ENCODE measurements at regions not wholly inside any gene's neighbourhood (a gene's known extent, or its start where the extent isn't known, plus 50 kb on each side); places are given as distances from the start of the nearest gene placed in this dataset.

- no peak for TF ChIP-seq CTCF (IDR thresholded peaks at IDR 0.05; ENCODE audit: insufficient read depth, low read length, poor library complexity, severe bottlenecking)
- no peaks in the 10 kb centered on the region for H3K27me3 ChIP-seq (replicated peaks; ENCODE audit: control insufficient read depth, insufficient read depth, low read length)
- H3K4me3 ChIP-seq (replicated peaks; ENCODE audit: low read depth, low read length), result no peak overlapping the region
- no peak for DNase-seq (ENCODE audit: extremely low read depth, insufficient read length)
- no peaks in the 10 kb centered on the region for H3K36me3 ChIP-seq (ENCODE audit: control insufficient read depth, insufficient read depth, low read length)
Measured at GRCh38 chr18:51651761-51652160, 454.3 kb upstream of the MEX3C start.

- Histone ChIP-seq H3K27me3 (replicated peaks; ENCODE audit: control insufficient read depth, insufficient read depth, low read length) (no peaks in the 10 kb centered on the region), H3K36me3 (ENCODE audit: control insufficient read depth, insufficient read depth, low read length) (no peaks in the 10 kb centered on the region), H3K4me3 (replicated peaks; ENCODE audit: low read depth, low read length) (no peak overlapping the region)
- TF ChIP-seq CTCF (IDR thresholded peaks at IDR 0.05; ENCODE audit: insufficient read depth, low read length, poor library complexity, severe bottlenecking), result no peak
- DNase-seq (ENCODE audit: extremely low read depth, insufficient read length), result no peak
Measured at GRCh38 chr18:51653507-51654213, 456.2 kb upstream of the MEX3C start.

GRCh38 chr18:51654488-51655326 is 457.2 kb upstream of the MEX3C start:
- H3K36me3 ChIP-seq (ENCODE audit: control insufficient read depth, insufficient read depth, low read length), result no peaks in the 10 kb centered on the region
- DNase-seq (ENCODE audit: extremely low read depth, insufficient read length), result peak; percentile 12
- TF ChIP-seq CTCF (IDR thresholded peaks at IDR 0.05; ENCODE audit: insufficient read depth, low read length, poor library complexity, severe bottlenecking), result no peak
- 0 out of 2 replicates have a peak overlapping the region, but pooled peaks have one; percentile 22 for H3K4me3 ChIP-seq (replicated peaks; ENCODE audit: low read depth, low read length)
- H3K27me3 ChIP-seq (replicated peaks; ENCODE audit: control insufficient read depth, insufficient read depth, low read length), result no peaks in the 10 kb centered on the region

GRCh38 chr18:51655327-51655698 is 457.8 kb upstream of the MEX3C start:
- Histone ChIP-seq H3K4me3 (replicated peaks; ENCODE audit: low read depth, low read length) (0 out of 2 replicates have a peak overlapping the region, but pooled peaks have one; percentile 22), H3K27me3 (replicated peaks; ENCODE audit: control insufficient read depth, insufficient read depth, low read length) (no peaks in the 10 kb centered on the region), H3K36me3 (ENCODE audit: control insufficient read depth, insufficient read depth, low read length) (no peaks in the 10 kb centered on the region)
- TF ChIP-seq CTCF (IDR thresholded peaks at IDR 0.05; ENCODE audit: insufficient read depth, low read length, poor library complexity, severe bottlenecking), result no peak
- DNase-seq (ENCODE audit: extremely low read depth, insufficient read length), result peak; percentile 65

- TF ChIP-seq CTCF (IDR thresholded peaks at IDR 0.05; ENCODE audit: insufficient read depth, low read length, poor library complexity, severe bottlenecking), result no peak
- H3K27me3 ChIP-seq (replicated peaks; ENCODE audit: control insufficient read depth, insufficient read depth, low read length), result no peaks in the 10 kb centered on the region
- no peak overlapping the region for H3K4me3 ChIP-seq (replicated peaks; ENCODE audit: low read depth, low read length)
- no peak for DNase-seq (ENCODE audit: extremely low read depth, insufficient read length)
- H3K36me3 ChIP-seq (ENCODE audit: control insufficient read depth, insufficient read depth, low read length), result no peaks in the 10 kb centered on the region
Measured at GRCh38 chr18:51656249-51656648, 458.8 kb upstream of the MEX3C start.

All from GM06990 (cell line).